T-helper 2 cell treated with Interferon-gamma antibody and Interleukin-4, amounts not matched to agents 5 μg/mL and 100 μg/mL, for 36 hours (primary cell): ENCODE measurements at regions not wholly inside any gene's neighbourhood (a gene's known extent, or its start where the extent isn't known, plus 50 kb on each side); places are given as distances from the start of the nearest gene placed in this dataset.

Experiments
- DNase-seq: peaks from one replicate; pipeline ENCODE4 v3.0.0; 2021; ENCODE audit warnings: low spot score
- H3K27ac Mint-ChIP-seq: one replicate; pipeline ENCODE4 v1.8.0; 2021; ENCODE audit warnings: mild to moderate bottlenecking, mixed read lengths
- H3K27me3 Mint-ChIP-seq: one replicate; pipeline ENCODE4 v1.8.0; 2021; ENCODE audit warnings: low read depth, mixed read lengths
- H3K36me3 Mint-ChIP-seq: one replicate; pipeline ENCODE4 v1.8.0; 2021; ENCODE audit warnings: low read depth, mixed read lengths
- H3K4me1 Mint-ChIP-seq: one replicate; pipeline ENCODE4 v1.8.0; 2021; ENCODE audit warnings: low read depth, mixed read lengths
- H3K4me3 Mint-ChIP-seq: one replicate; pipeline ENCODE4 v1.8.0; 2022; ENCODE audit warnings: mild to moderate bottlenecking, moderate library complexity, mixed read lengths
- H3K9me3 Mint-ChIP-seq: one replicate; pipeline ENCODE4 v1.8.0; 2021; ENCODE audit warnings: mixed read lengths

GRCh38 chr11:21896216-21896615 is 296.7 kb upstream of the ANO5 start:
- peaks cover 19% of the 10 kb centered on the region for H3K9me3 Mint-ChIP-seq
- DNase-seq: no peak
- H3K36me3 Mint-ChIP-seq: no peaks in the 10 kb centered on the region
- H3K4me1 Mint-ChIP-seq: no peaks in the 10 kb centered on the region
- no peak overlapping the region for H3K27ac Mint-ChIP-seq
- no peaks in the 10 kb centered on the region for H3K27me3 Mint-ChIP-seq
- no peak overlapping the region for H3K4me3 Mint-ChIP-seq

- no peaks in the 10 kb centered on the region for H3K27me3 Mint-ChIP-seq
- H3K27ac Mint-ChIP-seq: no peak overlapping the region
- peaks cover 19% of the 10 kb centered on the region for H3K9me3 Mint-ChIP-seq
- no peaks in the 10 kb centered on the region for H3K4me1 Mint-ChIP-seq
- H3K36me3 Mint-ChIP-seq: no peaks in the 10 kb centered on the region
- DNase-seq: no peak
- no peak overlapping the region for H3K4me3 Mint-ChIP-seq
Observed at GRCh38 chr11:21896746-21897602, 295.9 kb upstream of the ANO5 start.

GRCh38 chr11:21897752-21898151 is 295.1 kb upstream of the ANO5 start:
- Mint-ChIP-seq H3K27ac (no peak overlapping the region), H3K9me3 (peaks cover 14% of the 10 kb centered on the region)

GRCh38 chr11:21908211-21908610 is 284.7 kb upstream of the ANO5 start:
- Mint-ChIP-seq H3K4me3 (no peak overlapping the region), H3K27ac (no peak overlapping the region), H3K9me3 (peaks cover 10% of the 10 kb centered on the region), H3K27me3 (no peaks in the 10 kb centered on the region), H3K4me1 (no peaks in the 10 kb centered on the region), H3K36me3 (no peaks in the 10 kb centered on the region)
- DNase-seq: no peak

More at GRCh38 chr11:21897752-21898151, 295.1 kb upstream of the ANO5 start:
- H3K4me1 Mint-ChIP-seq: no peaks in the 10 kb centered on the region
- DNase-seq: no peak
- no peaks in the 10 kb centered on the region for H3K27me3 Mint-ChIP-seq
- H3K4me3 Mint-ChIP-seq: no peak overlapping the region
- H3K36me3 Mint-ChIP-seq: no peaks in the 10 kb centered on the region

- H3K27ac Mint-ChIP-seq: no peak overlapping the region
- H3K9me3 Mint-ChIP-seq: peaks cover 14% of the 10 kb centered on the region
- H3K4me1 Mint-ChIP-seq: no peaks in the 10 kb centered on the region
- no peaks in the 10 kb centered on the region for H3K27me3 Mint-ChIP-seq
- DNase-seq: no peak
- H3K36me3 Mint-ChIP-seq: no peaks in the 10 kb centered on the region
- no peak overlapping the region for H3K4me3 Mint-ChIP-seq
Observed at GRCh38 chr11:21909145-21909544, 283.7 kb upstream of the ANO5 start.

- no peaks in the 10 kb centered on the region for H3K27me3 Mint-ChIP-seq
- no peak overlapping the region for H3K4me3 Mint-ChIP-seq
- no peaks in the 10 kb centered on the region for H3K4me1 Mint-ChIP-seq
- no peak for DNase-seq
- H3K27ac Mint-ChIP-seq: no peak overlapping the region
- H3K9me3 Mint-ChIP-seq: peaks cover 28% of the 10 kb centered on the region
- no peaks in the 10 kb centered on the region for H3K36me3 Mint-ChIP-seq
Observed at GRCh38 chr11:21911061-21911460, 281.8 kb upstream of the ANO5 start.

GRCh38 chr11:21912285-21912684 is 280.6 kb upstream of the ANO5 start:
- no peak for DNase-seq
- Mint-ChIP-seq H3K9me3 (peaks cover 34% of the 10 kb centered on the region), H3K36me3 (no peaks in the 10 kb centered on the region), H3K4me3 (no peak overlapping the region), H3K27ac (no peak overlapping the region), H3K4me1 (no peaks in the 10 kb centered on the region), H3K27me3 (no peaks in the 10 kb centered on the region)

GRCh38 chr11:21921151-21921550 is 271.7 kb upstream of the ANO5 start:
- DNase-seq: no peak
- Mint-ChIP-seq H3K27me3 (no peaks in the 10 kb centered on the region), H3K9me3 (peaks cover 6% of the 10 kb centered on the region)

GRCh38 chr11:21924262-21924661 is 268.6 kb upstream of the ANO5 start:
- Mint-ChIP-seq H3K4me3 (no peak overlapping the region), H3K4me1 (no peaks in the 10 kb centered on the region), H3K9me3 (peaks cover 3% of the 10 kb centered on the region), H3K36me3 (no peaks in the 10 kb centered on the region), H3K27me3 (no peaks in the 10 kb centered on the region), H3K27ac (no peak overlapping the region)
- no peak for DNase-seq

More at GRCh38 chr11:21921151-21921550, 271.7 kb upstream of the ANO5 start:
- Mint-ChIP-seq H3K36me3 (no peaks in the 10 kb centered on the region), H3K4me3 (no peak overlapping the region), H3K27ac (no peak overlapping the region), H3K4me1 (no peaks in the 10 kb centered on the region)

- H3K4me1 Mint-ChIP-seq: no peaks in the 10 kb centered on the region
- no peak overlapping the region for H3K4me3 Mint-ChIP-seq
- DNase-seq: no peak
- H3K27ac Mint-ChIP-seq: no peak overlapping the region
- no peaks in the 10 kb centered on the region for H3K27me3 Mint-ChIP-seq
- peaks cover 3% of the 10 kb centered on the region for H3K9me3 Mint-ChIP-seq
- no peaks in the 10 kb centered on the region for H3K36me3 Mint-ChIP-seq
Observed at GRCh38 chr11:21927628-21928027, 265.3 kb upstream of the ANO5 start.

- H3K27ac Mint-ChIP-seq: no peak overlapping the region
- DNase-seq: no peak
- H3K4me3 Mint-ChIP-seq: no peak overlapping the region
- H3K36me3 Mint-ChIP-seq: no peaks in the 10 kb centered on the region
- H3K9me3 Mint-ChIP-seq: peaks cover 3% of the 10 kb centered on the region
- no peaks in the 10 kb centered on the region for H3K27me3 Mint-ChIP-seq
- H3K4me1 Mint-ChIP-seq: no peaks in the 10 kb centered on the region
Observed at GRCh38 chr11:21928847-21929246, 264.0 kb upstream of the ANO5 start.

GRCh38 chr11:21930408-21930807 is 262.5 kb upstream of the ANO5 start:
- Mint-ChIP-seq H3K27me3 (no peaks in the 10 kb centered on the region), H3K9me3 (peaks cover 3% of the 10 kb centered on the region), H3K27ac (no peak overlapping the region), H3K4me1 (no peaks in the 10 kb centered on the region), H3K36me3 (no peaks in the 10 kb centered on the region), H3K4me3 (no peak overlapping the region)
- no peak for DNase-seq

- H3K27ac Mint-ChIP-seq: no peak overlapping the region
- no peaks in the 10 kb centered on the region for H3K27me3 Mint-ChIP-seq
- H3K4me3 Mint-ChIP-seq: no peak overlapping the region
- DNase-seq: no peak
- no peaks in the 10 kb centered on the region for H3K4me1 Mint-ChIP-seq
- H3K9me3 Mint-ChIP-seq: peaks cover 3% of the 10 kb centered on the region
- H3K36me3 Mint-ChIP-seq: no peaks in the 10 kb centered on the region
Observed at GRCh38 chr11:21931436-21932101, 261.3 kb upstream of the ANO5 start.

GRCh38 chr11:21933095-21933494 is 259.8 kb upstream of the ANO5 start:
- no peak overlapping the region for H3K4me3 Mint-ChIP-seq
- no peaks in the 10 kb centered on the region for H3K36me3 Mint-ChIP-seq
- H3K27ac Mint-ChIP-seq: no peak overlapping the region
- peaks cover 2% of the 10 kb centered on the region for H3K9me3 Mint-ChIP-seq
- DNase-seq: no peak
- no peaks in the 10 kb centered on the region for H3K27me3 Mint-ChIP-seq
- no peaks in the 10 kb centered on the region for H3K4me1 Mint-ChIP-seq
